SK-N-SH (cell line): ENCODE measurements at regions not wholly inside any gene's neighbourhood (a gene's known extent, or its start where the extent isn't known, plus 50 kb on each side); places are given as distances from the start of the nearest gene placed in this dataset.

Experiments used
- CTCF ChIA-PET: fragments of 300-600, 350-600 bp; formaldehyde crosslinking; extraction: SDS; loops from one replicate; lab custom pipeline; 2021; lab: Yijun Ruan, JAX
- POLR2A ChIA-PET: fragments of 350-600 bp; sonication (Branson Sonifier 250); formaldehyde crosslinking; extraction: SDS; loops from one replicate; lab custom pipeline; 2020; ENCODE audit warnings: antibody characterized with exemption, inconsistent platforms; lab: Yijun Ruan, JAX
- DNase-seq: peaks from one replicate; pipeline ENCODE4 v3.0.0; 2012
- H2AFZ ChIP-seq: fragments of 200-600 bp; sonication (generic); 2 replicates; pipeline ENCODE4 v1.8.1; 2016; ENCODE audit warnings: antibody characterized with exemption, mild to moderate bottlenecking, low read depth
- H3F3A ChIP-seq: fragments of 200-600 bp; sonication (generic); replicated peaks from 2 replicates; pipeline ENCODE3; 2016; ENCODE audit warnings: antibody characterized with exemption, mild to moderate bottlenecking; ENCODE audit not compliant: insufficient read depth
- H3K27ac ChIP-seq, 2 experiments: fragments of 200-500 bp in 1 of 2; fragments of 200-600 bp in 1 of 2; sonication (Bioruptor generic) in 1 of 2; sonication (generic), shearing (Covaris generic) in 1 of 2; 2 replicates each; pipeline versions ENCODE4 v1.5.1 to v1.6.1; 2014 to 2016; ENCODE audit warnings: low read depth in 2 of 2, inconsistent platforms in 1 of 2, low read length in 1 of 2, mild to moderate bottlenecking in 1 of 2, mixed read lengths in 1 of 2
- H3K27me3 ChIP-seq: fragments of 200-600 bp; sonication (generic), shearing (Covaris generic); 2 replicates; pipeline ENCODE4 v1.6.1; 2016; ENCODE audit warnings: mixed run types; ENCODE audit not compliant: insufficient read depth
- H3K36me3 ChIP-seq, 2 experiments: fragments of 200-500 bp in 1 of 2; fragments of 200-600 bp in 1 of 2; sonication (Bioruptor generic) in 1 of 2; sonication (generic) in 1 of 2; replicated peaks in 1 of 2; 2 replicates each; pipeline versions ENCODE3 to v1.5.1; 2014 to 2016; ENCODE audit warnings: low read length in 1 of 2, mild to moderate bottlenecking in 1 of 2; ENCODE audit not compliant: insufficient read depth in 2 of 2, control insufficient read depth in 1 of 2
- H3K4me1 ChIP-seq, 2 experiments: fragments of 200-500 bp in 1 of 2; fragments of 200-600 bp in 1 of 2; sonication (Bioruptor generic) in 1 of 2; sonication (generic), shearing (Covaris generic) in 1 of 2; 2 replicates each; pipeline versions ENCODE4 v1.5.1 to v1.6.1; 2014 to 2016; ENCODE audit warnings: low read depth in 1 of 2, low read length in 1 of 2, mixed run types in 1 of 2; ENCODE audit not compliant: insufficient read depth in 2 of 2, control insufficient read depth in 1 of 2
- H3K4me2 ChIP-seq: fragments of 200-600 bp; sonication (generic), shearing (Covaris generic); 2 replicates; pipeline ENCODE4 v1.6.1; 2017; ENCODE audit warnings: mixed run types
- H3K4me3 ChIP-seq, 2 experiments: fragments of 200-500 bp in 1 of 2; fragments of 200-600 bp in 1 of 2; sonication (Bioruptor generic) in 1 of 2; sonication (generic), shearing (Covaris generic) in 1 of 2; 2 replicates each; pipeline versions ENCODE4 v1.5.1 to v1.8.1; 2014 to 2016; ENCODE audit warnings: low read depth in 2 of 2, inconsistent platforms in 1 of 2, low read length in 1 of 2, mild to moderate bottlenecking in 1 of 2, mixed read lengths in 1 of 2, moderate library complexity in 1 of 2
- H3K79me2 ChIP-seq: fragments of 200-600 bp; sonication (generic); 2 replicates; pipeline ENCODE4 v1.8.1; 2017; ENCODE audit warnings: mild to moderate bottlenecking; ENCODE audit not compliant: insufficient read depth
- H3K9ac ChIP-seq: fragments of 200-600 bp; sonication (generic); 2 replicates; pipeline ENCODE4 v1.6.1; 2017; ENCODE audit warnings: mixed run types
- H3K9me2 ChIP-seq: fragments of 200-600 bp; sonication (generic); 2 replicates; pipeline ENCODE4 v1.6.1; 2017; ENCODE audit warnings: mixed run types
- H3K9me3 ChIP-seq: fragments of 200-600 bp; sonication (generic); 2 replicates; pipeline ENCODE4 v1.6.1; 2017; ENCODE audit warnings: mixed run types, mild to moderate bottlenecking, moderate library complexity
- H4K20me1 ChIP-seq: fragments of 200-600 bp; sonication (generic); 2 replicates; pipeline ENCODE4 v1.6.1; 2017; ENCODE audit warnings: mild to moderate bottlenecking, mixed run types; ENCODE audit not compliant: insufficient read depth
- EP300 ChIP-seq, 2 experiments: IDR thresholded peaks; 2 replicates each; pipeline versions ENCODE4 v1.4.0 to v1.6.1; 2012; ENCODE audit warnings: borderline replicate concordance in 1 of 2, low read depth in 1 of 2, low read length in 1 of 2
- EZH2phosphoT487 ChIP-seq: fragments of 200-600 bp; sonication (generic); IDR thresholded peaks from 2 replicates; pipeline ENCODE4 v1.6.1; 2017; ENCODE audit warnings: low read depth, mixed run types, mild to moderate bottlenecking, antibody characterized with exemption, moderate library complexity, borderline replicate concordance
- FOSL2 ChIP-seq: IDR thresholded peaks from 2 replicates; pipeline ENCODE4 v1.4.0; 2012; ENCODE audit warnings: low read depth, mild to moderate bottlenecking, moderate library complexity, borderline replicate concordance
- FOXM1 ChIP-seq: IDR thresholded peaks from 2 replicates; pipeline ENCODE4 v1.4.0; 2012; ENCODE audit warnings: low read depth, mild to moderate bottlenecking
- GABPA ChIP-seq: IDR thresholded peaks from 2 replicates; pipeline ENCODE4 v1.4.0; 2012; ENCODE audit warnings: low read depth, mild to moderate bottlenecking
- GATA2 ChIP-seq: sonication (generic); formaldehyde crosslinking; IDR thresholded peaks from 2 replicates; pipeline ENCODE4 v1.5.0; 2020; ENCODE audit warnings: mild to moderate bottlenecking, missing genetic modification reagents
- JUND ChIP-seq: IDR thresholded peaks from 2 replicates; pipeline ENCODE4 v1.4.0; 2012
- MEF2A ChIP-seq: IDR thresholded peaks from 2 replicates; pipeline ENCODE4 v1.4.0; 2012; ENCODE audit warnings: low read depth, borderline replicate concordance
- NFIC ChIP-seq: IDR thresholded peaks from 2 replicates; pipeline ENCODE4 v1.4.0; 2012; ENCODE audit warnings: borderline replicate concordance
- POLR2AphosphoS5 ChIP-seq: IDR thresholded peaks from 2 replicates; pipeline ENCODE4 v1.6.1; 2012; ENCODE audit warnings: low read depth, low read length
- RAD21 ChIP-seq: IDR thresholded peaks from 2 replicates; pipeline ENCODE4 v1.6.1; 2012; ENCODE audit warnings: mild to moderate bottlenecking, low read length
- RCOR1 ChIP-seq: fragments of 150-350 bp; IDR thresholded peaks from 2 replicates; pipeline ENCODE4 v1.6.1; 2017; ENCODE audit warnings: antibody characterized with exemption, low read length
- RFX5 ChIP-seq: IDR thresholded peaks from 2 replicates; pipeline ENCODE4 v1.6.1; 2012; ENCODE audit warnings: mild to moderate bottlenecking, improper control_type of control experiment, low read length
- SMC3 ChIP-seq: IDR thresholded peaks from 2 replicates; pipeline ENCODE4 v1.6.1; 2012; ENCODE audit warnings: low read depth, low read length, improper control_type of control experiment
- YY1 ChIP-seq: IDR thresholded peaks from 2 replicates; pipeline ENCODE4 v1.4.0; 2012; ENCODE audit warnings: low read depth, mild to moderate bottlenecking
- TF ChIP-seq, protein P1 (sequence below): IDR thresholded peaks from 2 replicates; pipeline ENCODE4 v1.6.1; 2012; ENCODE audit warnings: mild to moderate bottlenecking, low read depth, low read length, moderate library complexity
- TF ChIP-seq, protein P2 (sequence below): fragments of 150-350 bp; IDR thresholded peaks from 2 replicates; pipeline ENCODE4 v1.6.1; 2016; ENCODE audit warnings: mild to moderate bottlenecking, low read depth, low read length
- TF ChIP-seq, protein P3 (sequence below): fragments of 200-600 bp; sonication (generic); IDR thresholded peaks from 2 replicates; pipeline ENCODE4 v1.6.1; 2017; ENCODE audit warnings: antibody characterized with exemption, mild to moderate bottlenecking, moderate library complexity
- TF ChIP-seq, protein P4 (sequence below): IDR thresholded peaks from 2 replicates; pipeline ENCODE4 v1.4.0; 2012; ENCODE audit warnings: low read depth, borderline replicate concordance

DNA sequence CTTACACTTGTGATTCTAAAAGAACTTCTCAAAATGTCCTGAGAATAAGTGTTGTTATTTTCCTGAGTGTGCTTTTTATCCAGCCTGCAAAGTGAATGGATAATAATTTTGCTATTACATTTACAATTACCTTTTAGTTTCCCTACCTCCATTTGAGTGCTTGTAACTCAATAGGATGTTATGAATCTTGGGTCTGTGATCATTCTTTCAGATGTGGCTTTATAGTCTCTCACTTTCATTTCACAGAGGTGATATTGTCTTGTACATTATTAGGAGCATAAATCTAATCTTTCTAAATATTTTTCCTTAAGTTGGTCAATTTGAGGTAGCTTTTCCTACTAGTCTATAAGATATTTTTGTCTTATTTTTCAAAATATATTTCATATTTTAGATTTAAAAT lies 386.3 kb upstream of the EPHA6 start:
- H3K9me2 ChIP-seq: no peaks in the 10 kb centered on the region
- no peaks in the 10 kb centered on the region for H3K4me1 ChIP-seq
- H3K27me3 ChIP-seq: no peaks in the 10 kb centered on the region
- no peak overlapping the region for H3K27ac ChIP-seq
- H3K9ac ChIP-seq: no peak overlapping the region
- H4K20me1 ChIP-seq: no peaks in the 10 kb centered on the region
- CTCF ChIA-PET: no interaction called here
- H3K4me2 ChIP-seq: no peak overlapping the region
- DNase-seq: no peak
- TF ChIP-seq GATA2 (CRISPR knock-in tag) (no peak), FOXM1 (no peak), JUND (no peak), GABPA (no peak), FOSL2 (no peak), POLR2AphosphoS5 (no peak), RAD21 (no peak), EP300 (IDR thresholded peaks at IDR 0.05; ENCODE audit: borderline replicate concordance in 1 of 2, low read depth in 1 of 2, low read length in 1 of 2) (no peak), NFIC (no peak), YY1 (no peak), EZH2phosphoT487 (no peak), SMC3 (no peak), MEF2A (no peak), RCOR1 (no peak), RFX5 (no peak)
- TF ChIP-seq, protein P1, sequence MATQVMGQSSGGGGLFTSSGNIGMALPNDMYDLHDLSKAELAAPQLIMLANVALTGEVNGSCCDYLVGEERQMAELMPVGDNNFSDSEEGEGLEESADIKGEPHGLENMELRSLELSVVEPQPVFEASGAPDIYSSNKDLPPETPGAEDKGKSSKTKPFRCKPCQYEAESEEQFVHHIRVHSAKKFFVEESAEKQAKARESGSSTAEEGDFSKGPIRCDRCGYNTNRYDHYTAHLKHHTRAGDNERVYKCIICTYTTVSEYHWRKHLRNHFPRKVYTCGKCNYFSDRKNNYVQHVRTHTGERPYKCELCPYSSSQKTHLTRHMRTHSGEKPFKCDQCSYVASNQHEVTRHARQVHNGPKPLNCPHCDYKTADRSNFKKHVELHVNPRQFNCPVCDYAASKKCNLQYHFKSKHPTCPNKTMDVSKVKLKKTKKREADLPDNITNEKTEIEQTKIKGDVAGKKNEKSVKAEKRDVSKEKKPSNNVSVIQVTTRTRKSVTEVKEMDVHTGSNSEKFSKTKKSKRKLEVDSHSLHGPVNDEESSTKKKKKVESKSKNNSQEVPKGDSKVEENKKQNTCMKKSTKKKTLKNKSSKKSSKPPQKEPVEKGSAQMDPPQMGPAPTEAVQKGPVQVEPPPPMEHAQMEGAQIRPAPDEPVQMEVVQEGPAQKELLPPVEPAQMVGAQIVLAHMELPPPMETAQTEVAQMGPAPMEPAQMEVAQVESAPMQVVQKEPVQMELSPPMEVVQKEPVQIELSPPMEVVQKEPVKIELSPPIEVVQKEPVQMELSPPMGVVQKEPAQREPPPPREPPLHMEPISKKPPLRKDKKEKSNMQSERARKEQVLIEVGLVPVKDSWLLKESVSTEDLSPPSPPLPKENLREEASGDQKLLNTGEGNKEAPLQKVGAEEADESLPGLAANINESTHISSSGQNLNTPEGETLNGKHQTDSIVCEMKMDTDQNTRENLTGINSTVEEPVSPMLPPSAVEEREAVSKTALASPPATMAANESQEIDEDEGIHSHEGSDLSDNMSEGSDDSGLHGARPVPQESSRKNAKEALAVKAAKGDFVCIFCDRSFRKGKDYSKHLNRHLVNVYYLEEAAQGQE: no peak
- TF ChIP-seq, protein P2, sequence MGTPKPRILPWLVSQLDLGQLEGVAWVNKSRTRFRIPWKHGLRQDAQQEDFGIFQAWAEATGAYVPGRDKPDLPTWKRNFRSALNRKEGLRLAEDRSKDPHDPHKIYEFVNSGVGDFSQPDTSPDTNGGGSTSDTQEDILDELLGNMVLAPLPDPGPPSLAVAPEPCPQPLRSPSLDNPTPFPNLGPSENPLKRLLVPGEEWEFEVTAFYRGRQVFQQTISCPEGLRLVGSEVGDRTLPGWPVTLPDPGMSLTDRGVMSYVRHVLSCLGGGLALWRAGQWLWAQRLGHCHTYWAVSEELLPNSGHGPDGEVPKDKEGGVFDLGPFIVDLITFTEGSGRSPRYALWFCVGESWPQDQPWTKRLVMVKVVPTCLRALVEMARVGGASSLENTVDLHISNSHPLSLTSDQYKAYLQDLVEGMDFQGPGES: no peak
- TF ChIP-seq, protein P3, sequence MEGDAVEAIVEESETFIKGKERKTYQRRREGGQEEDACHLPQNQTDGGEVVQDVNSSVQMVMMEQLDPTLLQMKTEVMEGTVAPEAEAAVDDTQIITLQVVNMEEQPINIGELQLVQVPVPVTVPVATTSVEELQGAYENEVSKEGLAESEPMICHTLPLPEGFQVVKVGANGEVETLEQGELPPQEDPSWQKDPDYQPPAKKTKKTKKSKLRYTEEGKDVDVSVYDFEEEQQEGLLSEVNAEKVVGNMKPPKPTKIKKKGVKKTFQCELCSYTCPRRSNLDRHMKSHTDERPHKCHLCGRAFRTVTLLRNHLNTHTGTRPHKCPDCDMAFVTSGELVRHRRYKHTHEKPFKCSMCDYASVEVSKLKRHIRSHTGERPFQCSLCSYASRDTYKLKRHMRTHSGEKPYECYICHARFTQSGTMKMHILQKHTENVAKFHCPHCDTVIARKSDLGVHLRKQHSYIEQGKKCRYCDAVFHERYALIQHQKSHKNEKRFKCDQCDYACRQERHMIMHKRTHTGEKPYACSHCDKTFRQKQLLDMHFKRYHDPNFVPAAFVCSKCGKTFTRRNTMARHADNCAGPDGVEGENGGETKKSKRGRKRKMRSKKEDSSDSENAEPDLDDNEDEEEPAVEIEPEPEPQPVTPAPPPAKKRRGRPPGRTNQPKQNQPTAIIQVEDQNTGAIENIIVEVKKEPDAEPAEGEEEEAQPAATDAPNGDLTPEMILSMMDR: no peak
- TF ChIP-seq, protein P4, sequence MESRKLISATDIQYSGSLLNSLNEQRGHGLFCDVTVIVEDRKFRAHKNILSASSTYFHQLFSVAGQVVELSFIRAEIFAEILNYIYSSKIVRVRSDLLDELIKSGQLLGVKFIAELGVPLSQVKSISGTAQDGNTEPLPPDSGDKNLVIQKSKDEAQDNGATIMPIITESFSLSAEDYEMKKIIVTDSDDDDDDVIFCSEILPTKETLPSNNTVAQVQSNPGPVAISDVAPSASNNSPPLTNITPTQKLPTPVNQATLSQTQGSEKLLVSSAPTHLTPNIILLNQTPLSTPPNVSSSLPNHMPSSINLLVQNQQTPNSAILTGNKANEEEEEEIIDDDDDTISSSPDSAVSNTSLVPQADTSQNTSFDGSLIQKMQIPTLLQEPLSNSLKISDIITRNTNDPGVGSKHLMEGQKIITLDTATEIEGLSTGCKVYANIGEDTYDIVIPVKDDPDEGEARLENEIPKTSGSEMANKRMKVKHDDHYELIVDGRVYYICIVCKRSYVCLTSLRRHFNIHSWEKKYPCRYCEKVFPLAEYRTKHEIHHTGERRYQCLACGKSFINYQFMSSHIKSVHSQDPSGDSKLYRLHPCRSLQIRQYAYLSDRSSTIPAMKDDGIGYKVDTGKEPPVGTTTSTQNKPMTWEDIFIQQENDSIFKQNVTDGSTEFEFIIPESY: no peak
- TF ChIP-seq, all 33 proteins: peak for 0
- Histone ChIP-seq H3K9me3 (no peaks in the 10 kb centered on the region), H2AFZ (peak overlapping the region; percentile 81; the same call in 1 of the 2 replicates), H3K36me3 (no peaks in the 10 kb centered on the region), H3F3A (no peaks in the 10 kb centered on the region), H3K4me3 (no peak overlapping the region), H3K79me2 (no peaks in the 10 kb centered on the region)
- POLR2A ChIA-PET: no interaction called here
